K562 (cell line): ENCODE measurements at regions not wholly inside any gene's neighbourhood (a gene's known extent, or its start where the extent isn't known, plus 50 kb on each side); places are given as distances from the start of the nearest gene placed in this dataset.

ENCODE experiments used
- ATAC-seq: fragments of 200-7000 bp; cut with Tn5 transposase; 3 replicates; pipeline ENCODE4 v1.9.1; 2020; ENCODE audit warnings: moderate library complexity
- BruUV-seq: library from RNA; stranded (reverse); fragments of 400-500 nt; replicated peaks from 2 replicates; lab custom pipeline; 2021; lab: Mats Ljungman, UMichigan
- CTCF ChIA-PET: fragments of 300-600 bp; formaldehyde crosslinking; extraction: SDS; loops from one replicate; lab custom pipeline; 2021; ENCODE audit warnings: low intra/inter-chr PET ratio; lab: Yijun Ruan, JAX
- POLR2A ChIA-PET: fragments of 300-600, 350-650 bp; sonication (Branson Sonifier 250); formaldehyde crosslinking; extraction: SDS; loops from one replicate; lab custom pipeline; 2021; ENCODE audit warnings: antibody characterized with exemption, inconsistent platforms; lab: Yijun Ruan, JAX
- DNase-seq, 4 experiments: peaks; one replicate each; pipeline versions ENCODE4 v3.0.0 to v3.0.0-alpha.2; 2011 to 2018; ENCODE audit warnings: low spot score in 3 of 4, mixed read lengths in 3 of 4; ENCODE audit errors: extremely low read depth in 1 of 4
- FAIRE-seq: peaks from 2 replicates; lab custom pipeline; 2011; peaks lifted over from hg19 to GRCh38; lab: Jason Lieb, UNC
- H2AFZ ChIP-seq: 2 replicates; pipeline ENCODE4 v1.6.0; 2011; ENCODE audit warnings: low read depth, low read length, control low read depth, inconsistent platforms
- H3K27ac ChIP-seq: fragments of 200-600 bp; 3 replicates; pipeline ENCODE4 v1.8.0; 2011; ENCODE audit warnings: low read depth, mild to moderate bottlenecking, control low read depth, inconsistent platforms, low read length, moderate library complexity, mixed read lengths; ENCODE audit errors: extremely low read depth
- H3K27me3 ChIP-seq, 2 experiments: fragments of 300-600 bp in 1 of 2; 2 replicates in 1 of 2; 3 replicates in 1 of 2; pipeline versions ENCODE4 v1.6.0 to v1.8.0; 2011; ENCODE audit warnings: inconsistent platforms in 2 of 2, low read length in 2 of 2, mild to moderate bottlenecking in 1 of 2, mixed read lengths in 1 of 2, moderate library complexity in 1 of 2; ENCODE audit not compliant: control insufficient read depth in 2 of 2, insufficient read depth in 2 of 2
- H3K36me3 ChIP-seq: fragments of 300-600 bp; 3 replicates; pipeline ENCODE4 v1.8.0; 2011; ENCODE audit warnings: mild to moderate bottlenecking, low read length, inconsistent platforms; ENCODE audit not compliant: control insufficient read depth, insufficient read depth
- H3K4me1 ChIP-seq, 2 experiments: fragments of 200-600 bp in 1 of 2; replicated peaks in 1 of 2; 2 replicates in 1 of 2; 3 replicates in 1 of 2; pipeline versions ENCODE4 v1.5.1 to v1.8.0; 2011; ENCODE audit warnings: inconsistent platforms in 2 of 2, low read length in 2 of 2, mild to moderate bottlenecking in 1 of 2, mixed read lengths in 1 of 2, moderate library complexity in 1 of 2; ENCODE audit not compliant: control insufficient read depth in 2 of 2, insufficient read depth in 2 of 2
- H3K4me2 ChIP-seq: 2 replicates; pipeline ENCODE4 v1.6.1; 2011; ENCODE audit warnings: low read length, control low read depth, inconsistent platforms, mixed read lengths; ENCODE audit not compliant: insufficient read depth
- H3K4me3 ChIP-seq: fragments of 200-600 bp; sonication (generic), shearing (Covaris generic); 2 replicates; pipeline ENCODE4 v1.5.1; 2016; ENCODE audit warnings: control low read depth, inconsistent platforms
- H3K79me2 ChIP-seq: fragments of 200-600 bp; 3 replicates; pipeline ENCODE4 v1.8.0; 2011; ENCODE audit warnings: low read length, inconsistent platforms; ENCODE audit not compliant: control insufficient read depth, insufficient read depth
- H3K9ac ChIP-seq, 2 experiments: 2 replicates each; pipeline versions ENCODE4 v1.6.0 to v1.6.1; 2011; ENCODE audit warnings: low read depth in 2 of 2, low read length in 2 of 2, control low read depth in 1 of 2, inconsistent platforms in 1 of 2, mild to moderate bottlenecking in 1 of 2, mixed read lengths in 1 of 2; ENCODE audit not compliant: insufficient read depth in 1 of 2
- H3K9me1 ChIP-seq: one replicate; pipeline ENCODE4 v1.6.0; 2011; ENCODE audit warnings: inconsistent platforms, mild to moderate bottlenecking, low read length, moderate library complexity; ENCODE audit not compliant: control insufficient read depth, insufficient read depth
- H3K9me3 ChIP-seq: replicated peaks from 2 replicates; pipeline ENCODE4 v1.5.1; 2011; ENCODE audit warnings: low read depth, low read length, inconsistent platforms; ENCODE audit not compliant: control insufficient read depth, insufficient read depth
- H4K20me1 ChIP-seq: replicated peaks from 2 replicates; pipeline ENCODE4 v1.6.1; 2011; ENCODE audit warnings: low read length, inconsistent platforms, mixed read lengths; ENCODE audit not compliant: control insufficient read depth, insufficient read depth
- DMBX1 ChIP-seq: fragments of 250-450 bp; sonication (Bioruptor Pico); IDR thresholded peaks from 2 replicates; pipeline ENCODE4 v1.8.0; 2022; ENCODE audit warnings: inconsistent platforms, mild to moderate bottlenecking, moderate library complexity, borderline replicate concordance
- EHMT2 ChIP-seq: fragments of 450-650 bp; IDR thresholded peaks from 2 replicates; pipeline ENCODE4 v1.6.1; 2018; ENCODE audit warnings: antibody characterized with exemption
- SIN3B ChIP-seq: fragments of 450-650 bp; IDR thresholded peaks from 2 replicates; pipeline ENCODE4 v1.6.1; 2017; ENCODE audit warnings: low read depth, mild to moderate bottlenecking, moderate library complexity
- ZNF644 ChIP-seq: fragments of 200-800 bp; sonication (Bioruptor generic); IDR thresholded peaks from 2 replicates; pipeline ENCODE4 v1.6.1; 2016; ENCODE audit warnings: low read depth, missing genetic modification characterization, missing compliant biosample characterization
- WGBS: fragments of 100-300 bp; shearing (Covaris generic); methylation state at CpG from one replicate; pipeline ENCODE4 v1.1.6; 2016; ENCODE audit warnings: low coverage, mixed read lengths; ENCODE audit not compliant: insufficient coverage; ENCODE audit errors: missing lambda C conversion rate; 5-methylcytosine and 5-hydroxymethylcytosine counted together
- in situ Hi-C: fragments of 300-500 bp; cut with MboI; formaldehyde crosslinking; loops from 4 replicates; pipeline ENCODE4 v1.15.0; 2018; ENCODE audit warnings: inconsistent platforms, mixed read lengths
- intact Hi-C: fragments of 100-400 bp; cut with micrococcal nuclease; formaldehyde crosslinking; loops from 2 replicates; pipeline ENCODE4 v1.14.2; 2022
- TF ChIP-seq, protein P1 (sequence below): sonication (generic); formaldehyde crosslinking; IDR thresholded peaks from 2 replicates; pipeline ENCODE4 v1.8.0; 2022; ENCODE audit warnings: mild to moderate bottlenecking, missing genetic modification reagents, borderline replicate concordance

DNA sequence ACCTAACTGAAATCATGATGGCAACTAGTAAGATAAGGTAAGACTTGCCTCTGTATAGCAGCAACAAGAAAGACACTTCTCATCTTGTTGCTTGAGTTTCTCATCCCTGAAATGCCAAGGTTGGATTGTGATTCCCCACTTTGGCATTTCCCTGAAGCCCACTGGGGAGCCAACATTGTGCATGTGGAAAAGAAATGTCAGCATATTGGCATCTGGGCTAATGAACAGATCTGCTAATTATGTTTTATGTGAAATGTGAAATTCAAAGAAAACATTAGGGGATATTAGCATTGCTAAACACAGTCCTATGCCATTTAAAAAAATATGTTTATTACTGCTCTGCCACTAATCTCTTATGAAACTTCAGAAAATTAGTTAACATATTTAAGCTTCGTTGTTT, 126.3 kb upstream of the PCSK2 start:
- no peak overlapping the region for H2AFZ ChIP-seq
- ATAC-seq = no peak
- ChIA-PET CTCF (no interaction called here), POLR2A (no interaction called here)
- H3K4me2 ChIP-seq = no peak overlapping the region
- H3K4me1 ChIP-seq = no peaks in the 10 kb centered on the region
- no peak for TF ChIP-seq SIN3B
- TF ChIP-seq ZNF644 = no peak
- in situ Hi-C loops (no loop called here), intact Hi-C loops (no loop called here)
- WGBS = 9% methylated on average over 1 of the region's 1 CpG
- no peak overlapping the region for H3K9ac ChIP-seq
- no peaks in the 10 kb centered on the region for H3K36me3 ChIP-seq
- BruUV-seq = no TSS peak
- DNase-seq = no peak
- H4K20me1 ChIP-seq = no peaks in the 10 kb centered on the region
- H3K27ac ChIP-seq = no peak overlapping the region
- H3K9me1 ChIP-seq = no peaks in the 10 kb centered on the region
- no peak overlapping the region for H3K4me3 ChIP-seq
- FAIRE-seq = no peak
- H3K27me3 ChIP-seq = no peaks in the 10 kb centered on the region
- H3K79me2 ChIP-seq = no peaks in the 10 kb centered on the region
- no peaks in the 10 kb centered on the region for H3K9me3 ChIP-seq

DNA sequence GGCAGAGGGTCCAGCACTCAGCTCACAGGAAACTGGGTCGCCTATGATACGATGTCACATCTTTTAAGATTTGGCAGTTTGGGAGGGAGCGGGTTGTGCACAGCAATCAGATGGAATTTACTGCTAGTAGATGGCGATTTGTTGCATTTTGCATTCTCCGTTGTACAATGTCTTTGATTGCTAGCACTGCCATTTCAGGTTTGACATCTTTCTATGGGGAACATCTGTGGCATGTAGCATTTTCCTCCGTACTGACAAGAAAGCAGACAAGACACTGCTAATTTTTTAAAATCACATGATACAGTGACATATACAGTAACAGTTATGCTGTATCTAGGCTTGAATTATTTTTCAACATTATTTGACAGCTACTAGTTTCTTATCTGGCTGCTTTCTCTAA, 119.7 kb upstream of the PCSK2 start:
- intact Hi-C loops = no loop called here
- in situ Hi-C loops = no loop called here
- Histone ChIP-seq H3K27me3 (no peaks in the 10 kb centered on the region), H3K9me3 (no peaks in the 10 kb centered on the region), H4K20me1 (no peaks in the 10 kb centered on the region), H3K4me3 (no peak overlapping the region), H3K79me2 (no peaks in the 10 kb centered on the region), H3K4me1 (no peaks in the 10 kb centered on the region), H3K27ac (no peak overlapping the region), H3K36me3 (no peaks in the 10 kb centered on the region), H2AFZ (no peak overlapping the region), H3K4me2 (no peak overlapping the region), H3K9ac (no peak overlapping the region), H3K9me1 (no peaks in the 10 kb centered on the region)
- 3% methylated on average over 6 of the region's 6 CpGs for WGBS
- no peak for FAIRE-seq
- CTCF ChIA-PET = no interaction called here
- BruUV-seq = no TSS peak
- POLR2A ChIA-PET = no interaction called here
- no peak for ATAC-seq
- no peak for DNase-seq
- TF ChIP-seq EHMT2 = no peak
- TF ChIP-seq, protein P1, sequence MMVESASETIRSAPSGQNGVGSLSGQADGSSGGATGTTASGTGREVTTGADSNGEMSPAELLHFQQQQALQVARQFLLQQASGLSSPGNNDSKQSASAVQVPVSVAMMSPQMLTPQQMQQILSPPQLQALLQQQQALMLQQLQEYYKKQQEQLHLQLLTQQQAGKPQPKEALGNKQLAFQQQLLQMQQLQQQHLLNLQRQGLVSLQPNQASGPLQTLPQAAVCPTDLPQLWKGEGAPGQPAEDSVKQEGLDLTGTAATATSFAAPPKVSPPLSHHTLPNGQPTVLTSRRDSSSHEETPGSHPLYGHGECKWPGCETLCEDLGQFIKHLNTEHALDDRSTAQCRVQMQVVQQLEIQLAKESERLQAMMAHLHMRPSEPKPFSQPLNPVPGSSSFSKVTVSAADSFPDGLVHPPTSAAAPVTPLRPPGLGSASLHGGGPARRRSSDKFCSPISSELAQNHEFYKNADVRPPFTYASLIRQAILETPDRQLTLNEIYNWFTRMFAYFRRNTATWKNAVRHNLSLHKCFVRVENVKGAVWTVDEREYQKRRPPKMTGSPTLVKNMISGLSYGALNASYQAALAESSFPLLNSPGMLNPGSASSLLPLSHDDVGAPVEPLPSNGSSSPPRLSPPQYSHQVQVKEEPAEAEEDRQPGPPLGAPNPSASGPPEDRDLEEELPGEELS = no peak
- no peak for TF ChIP-seq DMBX1 (CRISPR knock-in tag)
